ENCODE measurements at regions not wholly inside any gene's neighbourhood (a gene's known extent, or its start where the extent isn't known, plus 50 kb on each side); places are given as distances from the start of the nearest gene placed in this dataset.

GRCh38 chrX:1034717-1035116 is 177.7 kb downstream of the CRLF2 start:
- no peak overlapping the region for H3K4me3 ChIP-seq (ENCODE audit: low read depth, low read length)
- DNase-seq (ENCODE audit: low read depth) = no peak
- TF ChIP-seq, protein P1, sequence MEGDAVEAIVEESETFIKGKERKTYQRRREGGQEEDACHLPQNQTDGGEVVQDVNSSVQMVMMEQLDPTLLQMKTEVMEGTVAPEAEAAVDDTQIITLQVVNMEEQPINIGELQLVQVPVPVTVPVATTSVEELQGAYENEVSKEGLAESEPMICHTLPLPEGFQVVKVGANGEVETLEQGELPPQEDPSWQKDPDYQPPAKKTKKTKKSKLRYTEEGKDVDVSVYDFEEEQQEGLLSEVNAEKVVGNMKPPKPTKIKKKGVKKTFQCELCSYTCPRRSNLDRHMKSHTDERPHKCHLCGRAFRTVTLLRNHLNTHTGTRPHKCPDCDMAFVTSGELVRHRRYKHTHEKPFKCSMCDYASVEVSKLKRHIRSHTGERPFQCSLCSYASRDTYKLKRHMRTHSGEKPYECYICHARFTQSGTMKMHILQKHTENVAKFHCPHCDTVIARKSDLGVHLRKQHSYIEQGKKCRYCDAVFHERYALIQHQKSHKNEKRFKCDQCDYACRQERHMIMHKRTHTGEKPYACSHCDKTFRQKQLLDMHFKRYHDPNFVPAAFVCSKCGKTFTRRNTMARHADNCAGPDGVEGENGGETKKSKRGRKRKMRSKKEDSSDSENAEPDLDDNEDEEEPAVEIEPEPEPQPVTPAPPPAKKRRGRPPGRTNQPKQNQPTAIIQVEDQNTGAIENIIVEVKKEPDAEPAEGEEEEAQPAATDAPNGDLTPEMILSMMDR (conservative IDR thresholded peaks at IDR 0.05; ENCODE audit: low read depth, low read length) = no peak

DNA sequence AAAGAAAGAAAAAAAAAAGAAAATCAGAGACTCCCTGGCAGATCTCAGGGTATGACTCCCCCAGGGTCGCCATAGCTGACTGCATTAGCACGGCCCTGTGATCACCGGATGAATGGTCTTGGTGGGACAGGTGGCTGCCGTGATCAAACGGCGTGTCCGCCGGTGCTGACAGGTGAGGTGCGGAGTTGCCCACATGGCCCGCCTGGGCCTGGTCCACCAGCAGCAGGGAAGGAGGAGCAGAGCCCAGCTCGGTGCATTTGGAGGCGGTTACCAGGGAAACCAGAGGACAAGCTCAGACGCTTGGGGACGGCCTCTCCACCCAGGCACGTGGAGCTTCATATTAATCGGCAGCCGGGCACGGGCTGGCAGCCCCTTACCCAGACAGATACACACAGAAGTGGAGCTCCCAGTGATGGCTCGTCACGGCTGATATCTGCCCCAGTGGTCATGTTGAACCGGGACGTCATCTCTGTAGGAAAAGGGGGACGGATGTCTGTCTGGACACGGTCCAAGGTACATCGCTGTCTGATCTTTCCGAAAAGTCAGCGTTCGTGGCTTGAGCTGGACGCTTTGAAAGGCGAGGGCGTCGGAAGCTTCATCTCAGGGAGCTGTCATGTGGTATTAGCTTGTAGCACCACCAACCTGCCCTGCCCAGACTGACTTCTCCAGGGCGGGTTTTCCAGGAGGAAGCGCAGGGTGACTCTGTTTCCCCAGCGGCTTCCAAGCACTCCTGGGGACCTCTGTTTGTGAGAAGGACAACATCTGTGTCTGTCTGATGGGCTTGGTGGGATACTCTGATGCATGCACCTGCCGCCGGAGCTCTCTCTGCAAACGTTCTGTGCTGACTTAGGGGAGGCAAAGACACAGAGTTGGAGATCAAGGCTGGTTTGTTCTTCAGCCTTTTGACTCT is 180.7 kb downstream of the CRLF2 start:
- TF ChIP-seq, protein P1 (conservative IDR thresholded peaks at IDR 0.05; ENCODE audit: low read depth, low read length) = no peak
- no peak for DNase-seq (ENCODE audit: low read depth)
- H3K4me3 ChIP-seq (ENCODE audit: low read depth, low read length) = no peak overlapping the region

GRCh38 chrX:1029494-1029893 is 183.0 kb downstream of the CRLF2 start:
- H3K4me3 ChIP-seq (ENCODE audit: low read depth, low read length) = no peak overlapping the region
- TF ChIP-seq, protein P1 (conservative IDR thresholded peaks at IDR 0.05; ENCODE audit: low read depth, low read length) = no peak
- DNase-seq (ENCODE audit: low read depth) = no peak

- DNase-seq (ENCODE audit: low read depth) = no peak
- no peak overlapping the region for H3K4me3 ChIP-seq (ENCODE audit: low read depth, low read length)
- TF ChIP-seq, protein P1 (conservative IDR thresholded peaks at IDR 0.05; ENCODE audit: low read depth, low read length) = no peak
Observed at GRCh38 chrX:1027680-1028079, 184.8 kb downstream of the CRLF2 start.

- no peak for DNase-seq (ENCODE audit: low read depth)
- TF ChIP-seq, protein P1 (conservative IDR thresholded peaks at IDR 0.05; ENCODE audit: low read depth, low read length) = no peak
- H3K4me3 ChIP-seq (ENCODE audit: low read depth, low read length) = no peak overlapping the region
Observed at GRCh38 chrX:1027133-1027532, 185.3 kb downstream of the CRLF2 start.

GRCh38 chrX:1026263-1027015 is 186.0 kb downstream of the CRLF2 start:
- DNase-seq (ENCODE audit: low read depth) = no peak
- no peak overlapping the region for H3K4me3 ChIP-seq (ENCODE audit: low read depth, low read length)
- TF ChIP-seq, protein P1 (conservative IDR thresholded peaks at IDR 0.05; ENCODE audit: low read depth, low read length) = no peak
